ENCODE measurements at regions not wholly inside any gene's neighbourhood (a gene's known extent, or its start where the extent isn't known, plus 50 kb on each side); places are given as distances from the start of the nearest gene placed in this dataset.
"Not testable (repeated sequence)": the region's sequence is repeated elsewhere in the genome, so short reads cannot be mapped to it uniquely, and the experiment has no call there.

GRCh38 chr6:3672339-3672738 lies 79.2 kb downstream of the PXDC1 start:
- not testable (repeated sequence) for DNase-seq

GRCh38 chr6:3671382-3671781 lies 80.1 kb downstream of the PXDC1 start:
- no peak for DNase-seq

GRCh38 chr6:3670356-3670755 lies 81.2 kb downstream of the PXDC1 start:
- no peak for DNase-seq

- no peak for DNase-seq
Measured at GRCh38 chr6:3669916-3670315, 81.6 kb downstream of the PXDC1 start.

GRCh38 chr6:3665608-3666007 lies 85.9 kb downstream of the PXDC1 start:
- DNase-seq = no peak

GRCh38 chr6:3664625-3665041 lies 86.9 kb downstream of the PXDC1 start:
- no peak for DNase-seq

GRCh38 chr6:3663811-3664210 lies 87.7 kb downstream of the PXDC1 start:
- DNase-seq = no peak

- DNase-seq = no peak
Measured at GRCh38 chr6:3663081-3663480, 88.4 kb downstream of the PXDC1 start.

GRCh38 chr6:3661390-3661789 lies 90.1 kb downstream of the PXDC1 start:
- DNase-seq = no peak

GRCh38 chr6:3660473-3660872 lies 91.0 kb downstream of the PXDC1 start:
- no peak for DNase-seq

GRCh38 chr6:3659748-3660147 lies 91.8 kb downstream of the PXDC1 start:
- no peak for DNase-seq

- no peak for DNase-seq
Measured at GRCh38 chr6:3656076-3656475, 95.4 kb downstream of the PXDC1 start.

GRCh38 chr6:3654898-3655297 lies 96.6 kb downstream of the PXDC1 start:
- DNase-seq = no peak

GRCh38 chr6:3654436-3654835 lies 97.1 kb downstream of the PXDC1 start:
- DNase-seq = no peak

GRCh38 chr6:3653528-3654070 lies 97.9 kb downstream of the PXDC1 start:
- DNase-seq = no peak

GRCh38 chr6:3651698-3652229 lies 99.7 kb downstream of the PXDC1 start:
- DNase-seq = no peak

GRCh38 chr6:3650959-3651697 lies 100.4 kb downstream of the PXDC1 start:
- DNase-seq = no peak

- no peak for DNase-seq
Measured at GRCh38 chr6:3650076-3650958, 101.2 kb downstream of the PXDC1 start.

GRCh38 chr6:3648724-3649123 lies 102.8 kb downstream of the PXDC1 start:
- DNase-seq = no peak

GRCh38 chr6:3646616-3647362 lies 104.7 kb downstream of the PXDC1 start:
- no peak for DNase-seq

GRCh38 chr6:3644739-3645012 lies 106.8 kb downstream of the PXDC1 start:
- DNase-seq = no peak

GRCh38 chr6:3643921-3644738 lies 107.4 kb downstream of the PXDC1 start:
- DNase-seq = no peak

All from inflammatory macrophage (primary cell).